Fibroblast of the aortic adventitia (primary cell): ENCODE measurements at regions not wholly inside any gene's neighbourhood (a gene's known extent, or its start where the extent isn't known, plus 50 kb on each side); places are given as distances from the start of the nearest gene placed in this dataset.

Source experiments
- DNase-seq: peaks from one replicate; pipeline ENCODE4 v3.0.0-alpha.2; 2010; ENCODE audit warnings: low read depth
- H3K4me3 ChIP-seq: 2 replicates; pipeline ENCODE4 v1.5.1; 2011; ENCODE audit warnings: low read depth, mild to moderate bottlenecking, control low read depth, low read length, moderate library complexity
- TF ChIP-seq, protein P1 (sequence below): IDR thresholded peaks from 2 replicates; pipeline ENCODE4 v1.5.1; 2011; ENCODE audit warnings: mild to moderate bottlenecking, low read length, control low read depth, inconsistent platforms; ENCODE audit not compliant: insufficient read depth

DNA sequence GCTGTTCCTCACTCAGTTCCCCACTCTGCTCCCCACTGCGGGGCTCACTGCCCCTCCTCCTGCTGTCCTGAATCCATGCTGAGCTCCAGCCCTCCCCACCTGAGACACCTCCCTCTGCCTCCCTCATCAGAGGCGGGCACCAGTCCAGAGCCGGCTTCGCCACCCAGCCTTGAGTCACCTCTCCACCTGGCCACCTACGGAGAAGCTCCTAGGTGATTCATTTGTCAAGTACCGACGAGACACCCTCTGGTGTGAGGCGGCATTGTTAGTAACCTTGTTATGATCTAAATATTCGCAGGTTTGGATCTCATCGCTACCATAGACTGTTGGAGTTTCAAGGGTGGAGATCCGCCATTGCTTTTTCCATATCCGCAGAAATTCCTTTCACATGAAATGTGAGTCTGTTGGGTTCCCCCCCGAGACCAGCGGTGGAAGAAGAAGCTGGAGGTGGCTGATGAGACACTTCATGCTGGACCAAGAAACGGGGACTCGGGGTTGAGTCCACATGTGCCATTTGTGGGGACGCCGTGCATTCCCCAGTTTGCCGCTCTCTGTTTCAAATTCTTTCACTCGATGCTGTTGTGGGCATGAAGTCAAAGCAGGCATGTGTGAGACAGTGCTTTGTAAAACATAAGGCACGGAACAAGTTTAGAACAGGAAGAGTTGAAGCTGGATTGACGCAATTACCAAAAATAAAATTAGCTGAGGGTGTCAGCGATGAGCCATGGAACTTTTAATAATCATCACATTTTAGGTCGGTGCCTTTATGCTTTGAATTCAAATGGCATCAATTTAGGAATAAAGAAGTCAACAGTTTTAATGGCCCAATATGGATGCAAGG is 259.8 kb upstream of the HDAC4 start:
- TF ChIP-seq, protein P1, sequence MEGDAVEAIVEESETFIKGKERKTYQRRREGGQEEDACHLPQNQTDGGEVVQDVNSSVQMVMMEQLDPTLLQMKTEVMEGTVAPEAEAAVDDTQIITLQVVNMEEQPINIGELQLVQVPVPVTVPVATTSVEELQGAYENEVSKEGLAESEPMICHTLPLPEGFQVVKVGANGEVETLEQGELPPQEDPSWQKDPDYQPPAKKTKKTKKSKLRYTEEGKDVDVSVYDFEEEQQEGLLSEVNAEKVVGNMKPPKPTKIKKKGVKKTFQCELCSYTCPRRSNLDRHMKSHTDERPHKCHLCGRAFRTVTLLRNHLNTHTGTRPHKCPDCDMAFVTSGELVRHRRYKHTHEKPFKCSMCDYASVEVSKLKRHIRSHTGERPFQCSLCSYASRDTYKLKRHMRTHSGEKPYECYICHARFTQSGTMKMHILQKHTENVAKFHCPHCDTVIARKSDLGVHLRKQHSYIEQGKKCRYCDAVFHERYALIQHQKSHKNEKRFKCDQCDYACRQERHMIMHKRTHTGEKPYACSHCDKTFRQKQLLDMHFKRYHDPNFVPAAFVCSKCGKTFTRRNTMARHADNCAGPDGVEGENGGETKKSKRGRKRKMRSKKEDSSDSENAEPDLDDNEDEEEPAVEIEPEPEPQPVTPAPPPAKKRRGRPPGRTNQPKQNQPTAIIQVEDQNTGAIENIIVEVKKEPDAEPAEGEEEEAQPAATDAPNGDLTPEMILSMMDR = no peak
- H3K4me3 ChIP-seq = no peak overlapping the region
- DNase-seq = no peak

DNA sequence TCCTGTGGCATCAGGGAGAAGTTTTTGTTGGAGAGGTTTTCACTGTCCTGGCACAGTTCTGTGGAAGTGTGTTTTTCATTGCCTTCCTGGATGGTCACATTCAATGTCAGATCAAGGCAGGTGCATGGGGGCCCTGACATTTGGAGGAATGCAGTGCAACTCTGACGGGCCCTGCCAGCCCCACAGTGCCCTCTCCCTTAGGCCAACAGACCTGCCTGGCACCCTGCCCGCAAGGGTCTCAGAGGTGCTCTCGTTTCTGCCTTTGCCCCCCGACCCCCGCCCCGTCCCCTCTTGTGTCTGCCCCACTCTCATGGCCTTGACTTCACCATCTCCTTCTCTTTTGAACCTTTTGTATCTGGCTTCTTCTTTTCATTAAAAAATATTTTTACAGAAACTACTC is 257.2 kb upstream of the HDAC4 start:
- TF ChIP-seq, protein P1 = no peak
- DNase-seq = no peak
- H3K4me3 ChIP-seq = no peak overlapping the region

DNA sequence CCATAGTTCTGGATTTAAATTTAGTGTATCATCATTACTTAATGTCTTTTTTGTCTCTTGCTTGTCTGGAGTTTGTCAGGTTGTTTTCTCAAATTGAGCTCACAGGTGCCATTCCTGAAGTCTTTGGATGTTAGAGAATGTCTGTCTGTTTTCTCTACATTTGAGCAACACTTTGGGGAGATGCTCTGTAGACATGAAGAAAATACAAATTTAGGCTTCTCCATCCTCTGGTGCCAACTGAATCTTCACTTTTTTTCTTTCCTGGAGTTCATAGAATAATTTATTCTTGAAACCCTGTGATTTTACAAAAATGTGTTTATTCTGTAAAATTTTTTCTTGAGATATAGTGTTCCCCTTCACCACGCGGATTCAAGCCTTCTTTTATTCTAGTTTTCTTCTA is 256.4 kb upstream of the HDAC4 start:
- TF ChIP-seq, protein P1 = no peak
- DNase-seq = no peak
- no peak overlapping the region for H3K4me3 ChIP-seq

DNA sequence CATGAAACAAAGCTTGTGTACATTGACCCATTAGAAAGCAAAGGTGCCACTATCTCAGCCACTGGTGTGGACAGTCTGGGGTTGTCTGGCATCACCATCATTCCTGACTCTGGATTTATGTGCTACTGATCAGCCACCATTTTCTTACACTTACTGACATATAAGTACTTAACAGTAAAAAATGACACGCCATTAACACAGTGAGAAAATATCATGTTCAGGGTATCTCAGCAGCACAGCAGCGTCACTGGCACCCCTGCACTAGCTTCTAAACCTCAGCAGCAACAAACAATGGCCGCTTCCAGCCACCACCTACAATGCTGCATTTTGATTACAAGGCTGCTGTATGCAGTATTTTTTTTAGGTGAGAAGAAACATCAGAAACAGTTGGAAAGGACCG is 253.4 kb upstream of the HDAC4 start:
- H3K4me3 ChIP-seq = no peak overlapping the region
- TF ChIP-seq, protein P1 = no peak
- no peak for DNase-seq

DNA sequence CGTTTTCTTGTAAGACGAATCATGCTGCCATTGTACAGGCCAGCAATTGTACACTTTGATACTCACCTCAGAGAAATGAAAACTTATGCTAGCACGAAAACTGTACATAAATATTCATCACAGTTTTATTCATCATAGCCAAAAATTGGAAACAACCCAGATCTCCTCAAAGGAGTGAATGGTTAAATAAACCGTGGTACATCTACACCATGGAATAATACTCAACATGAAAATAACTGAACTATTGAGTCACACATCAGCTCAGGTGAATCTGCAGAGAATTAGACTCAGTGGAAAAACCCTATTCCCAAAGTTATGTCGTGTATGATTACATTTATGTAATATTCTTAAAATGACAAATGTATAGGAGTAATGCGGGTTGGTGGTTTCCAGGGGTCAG is 251.0 kb upstream of the HDAC4 start:
- H3K4me3 ChIP-seq = no peak overlapping the region
- TF ChIP-seq, protein P1 = no peak
- no peak for DNase-seq

DNA sequence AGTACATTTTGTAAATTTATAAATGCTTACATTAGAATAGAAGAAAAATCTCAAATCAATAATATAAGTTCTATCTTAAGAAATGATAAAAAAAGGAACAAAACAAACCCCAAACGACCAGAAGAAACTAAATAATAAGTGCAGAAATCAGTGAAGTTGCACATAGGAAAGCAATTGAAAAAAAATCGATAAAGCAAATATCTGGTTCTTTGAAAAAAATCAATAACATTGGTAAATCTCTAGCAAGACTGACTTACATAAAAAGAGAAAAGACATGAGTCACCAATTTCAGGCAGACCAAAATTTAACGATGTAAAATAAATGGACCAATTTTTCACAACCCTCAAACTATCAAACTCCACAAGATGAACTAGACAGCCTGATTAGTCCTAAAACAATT is 249.9 kb upstream of the HDAC4 start:
- no peak overlapping the region for H3K4me3 ChIP-seq
- TF ChIP-seq, protein P1 = no peak
- no peak for DNase-seq

DNA sequence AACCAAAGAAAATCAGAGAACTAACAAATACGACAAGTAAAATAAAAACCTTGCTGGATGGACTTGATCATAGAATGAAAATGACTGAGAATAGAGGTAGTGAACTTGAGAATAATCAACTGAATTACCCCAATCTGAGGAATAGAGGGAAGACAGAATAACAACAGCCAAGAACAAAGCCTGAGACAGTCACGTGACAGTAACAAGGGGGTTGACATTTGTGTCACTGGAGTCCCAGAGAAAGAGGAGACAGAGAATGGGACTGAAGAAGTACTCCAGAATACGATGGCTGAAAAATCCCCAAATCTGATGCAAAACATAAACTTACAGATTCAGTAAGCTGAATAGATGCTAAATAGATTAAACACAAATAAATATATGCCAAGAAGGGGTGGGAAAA is 248.5 kb upstream of the HDAC4 start:
- TF ChIP-seq, protein P1 = no peak
- H3K4me3 ChIP-seq = no peak overlapping the region
- no peak for DNase-seq
